ENCODE measurements at regions not wholly inside any gene's neighbourhood (a gene's known extent, or its start where the extent isn't known, plus 50 kb on each side); places are given as distances from the start of the nearest gene placed in this dataset.

GRCh38 chr1:220991506-220991905 lies 112.3 kb downstream of the HLX start:
- no peaks in the 10 kb centered on the region for H4K20me1 ChIP-seq (ENCODE audit: insufficient read depth, low read length)
- no peak overlapping the region for H3K4me3 Mint-ChIP-seq (ENCODE audit: unreplicated experiment)
- no peaks in the 10 kb centered on the region for H3K9me3 Mint-ChIP-seq (ENCODE audit: unreplicated experiment)
- no peaks in the 10 kb centered on the region for H3K27me3 ChIP-seq (ENCODE audit: insufficient read depth, low read length)
- FAIRE-seq (no peak), DNase-seq (ENCODE audit: low read depth) (no peak)
- H3K27ac ChIP-seq (ENCODE audit: low read depth, low read length) = no peak overlapping the region
- H3K4me2 ChIP-seq (ENCODE audit: low read length) = no peak overlapping the region
- H3K9me3 ChIP-seq (ENCODE audit: insufficient read depth, low read depth, low read length) = no peaks in the 10 kb centered on the region
- no peak overlapping the region for H2AFZ ChIP-seq (ENCODE audit: low read depth, low read length)
- no peak for TF ChIP-seq EZH2 (IDR thresholded peaks at IDR 0.05; ENCODE audit: insufficient read depth, low read length)
- TF ChIP-seq CTCF (IDR thresholded peaks at IDR 0.05; ENCODE audit: insufficient read depth, low read depth, low read length) = no peak
- H3K36me3 Mint-ChIP-seq (ENCODE audit: low read depth, unreplicated experiment) = no peaks in the 10 kb centered on the region
- H3K27ac Mint-ChIP-seq (ENCODE audit: unreplicated experiment) = no peak overlapping the region
- no peaks in the 10 kb centered on the region for H3K79me2 ChIP-seq (ENCODE audit: insufficient read depth, low read length)
- no peak overlapping the region for H3K9ac ChIP-seq (ENCODE audit: low read length)
- H3K4me1 ChIP-seq (ENCODE audit: insufficient read depth, low read length) = no peaks in the 10 kb centered on the region
- peaks cover 6% of the 10 kb centered on the region for H3K4me1 Mint-ChIP-seq (ENCODE audit: low read depth, unreplicated experiment)
- H3K4me3 ChIP-seq (ENCODE audit: insufficient read depth, low read depth, low read length) = no peak overlapping the region
- H3K36me3 ChIP-seq (ENCODE audit: insufficient read depth, low read length) = no peaks in the 10 kb centered on the region
- peaks cover 9% of the 10 kb centered on the region for H3K27me3 Mint-ChIP-seq (ENCODE audit: low read depth, unreplicated experiment)

- no peak overlapping the region for H3K27ac ChIP-seq (ENCODE audit: low read depth, low read length)
Measured at GRCh38 chr1:220991959-220992704, 112.9 kb downstream of the HLX start.

More at GRCh38 chr1:220991959-220992704, 112.9 kb downstream of the HLX start:
- H3K4me3 ChIP-seq (ENCODE audit: insufficient read depth, low read depth, low read length) = no peak overlapping the region
- no peak overlapping the region for H3K4me2 ChIP-seq (ENCODE audit: low read length)
- FAIRE-seq (no peak), DNase-seq (ENCODE audit: low read depth) (no peak)
- H4K20me1 ChIP-seq (ENCODE audit: insufficient read depth, low read length) = no peaks in the 10 kb centered on the region
- no peaks in the 10 kb centered on the region for H3K27me3 ChIP-seq (ENCODE audit: insufficient read depth, low read length)
- TF ChIP-seq EZH2 (IDR thresholded peaks at IDR 0.05; ENCODE audit: insufficient read depth, low read length) = no peak
- TF ChIP-seq CTCF (IDR thresholded peaks at IDR 0.05; ENCODE audit: insufficient read depth, low read depth, low read length) = no peak
- Mint-ChIP-seq H3K27me3 (ENCODE audit: low read depth, unreplicated experiment) (peaks cover 9% of the 10 kb centered on the region), H3K4me1 (ENCODE audit: low read depth, unreplicated experiment) (peaks cover 6% of the 10 kb centered on the region), H3K9me3 (ENCODE audit: unreplicated experiment) (peaks cover 2% of the 10 kb centered on the region), H3K36me3 (ENCODE audit: low read depth, unreplicated experiment) (no peaks in the 10 kb centered on the region), H3K27ac (ENCODE audit: unreplicated experiment) (no peak overlapping the region), H3K4me3 (ENCODE audit: unreplicated experiment) (no peak overlapping the region)
- no peaks in the 10 kb centered on the region for H3K9me3 ChIP-seq (ENCODE audit: insufficient read depth, low read depth, low read length)
- no peak overlapping the region for H3K9ac ChIP-seq (ENCODE audit: low read length)
- H3K36me3 ChIP-seq (ENCODE audit: insufficient read depth, low read length) = no peaks in the 10 kb centered on the region
- no peaks in the 10 kb centered on the region for H3K79me2 ChIP-seq (ENCODE audit: insufficient read depth, low read length)
- no peaks in the 10 kb centered on the region for H3K4me1 ChIP-seq (ENCODE audit: insufficient read depth, low read length)
- no peak overlapping the region for H2AFZ ChIP-seq (ENCODE audit: low read depth, low read length)

Data from astrocyte (in vitro differentiated cells and primary cell).